Stimulated activated naive CD4-positive, alpha-beta T cell (primary cell): ENCODE measurements at regions not wholly inside any gene's neighbourhood (a gene's known extent, or its start where the extent isn't known, plus 50 kb on each side); places are given as distances from the start of the nearest gene placed in this dataset.
"Not testable (repeated sequence)": the region's sequence is repeated elsewhere in the genome, so short reads cannot be mapped to it uniquely, and the experiment has no call there.

Experiments
- DNase-seq, 6 experiments: peaks; one replicate each; lab custom pipeline; 2025; lab: John Stamatoyannopoulos, UW

GRCh38 chr9:110025551-110026170, 182.3 kb downstream of the C9orf152 start:
- DNase-seq: no peak

GRCh38 chr9:110027671-110028081, 180.3 kb downstream of the C9orf152 start:
- no peak for DNase-seq

GRCh38 chr9:110028271-110028670, 179.7 kb downstream of the C9orf152 start:
- no peak for DNase-seq

GRCh38 chr9:110028676-110029075, 179.3 kb downstream of the C9orf152 start:
- DNase-seq: no peak

GRCh38 chr9:110029429-110029955, 178.5 kb downstream of the C9orf152 start:
- DNase-seq: no peak

- DNase-seq: peak in 3 of 6 experiments; percentile 19 to 35 (median 28)
Observed at GRCh38 chr9:110029956-110030480, 177.9 kb downstream of the C9orf152 start.

- DNase-seq: no peak
Observed at GRCh38 chr9:110030632-110031031, 177.3 kb downstream of the C9orf152 start.

GRCh38 chr9:110031511-110032173, 176.3 kb downstream of the C9orf152 start:
- DNase-seq: no peak

- DNase-seq: not testable (repeated sequence)
Observed at GRCh38 chr9:110032532-110032931, 175.4 kb downstream of the C9orf152 start.

- DNase-seq: no peak
Observed at GRCh38 chr9:110033869-110034268, 174.1 kb downstream of the C9orf152 start.

GRCh38 chr9:110036286-110036685, 171.7 kb downstream of the C9orf152 start:
- no peak for DNase-seq

- no peak for DNase-seq
Observed at GRCh38 chr9:110040788-110041187, 167.2 kb downstream of the C9orf152 start.

GRCh38 chr9:110041452-110041851, 166.5 kb downstream of the C9orf152 start:
- no peak for DNase-seq

- DNase-seq: no peak
Observed at GRCh38 chr9:110047232-110047954, 160.6 kb downstream of the C9orf152 start.

GRCh38 chr9:110047955-110048402, 160.0 kb downstream of the C9orf152 start:
- DNase-seq: peak in 1 of 6 experiments; percentile 29

- peak; percentile 41 to 75 (median 70) for DNase-seq
Observed at GRCh38 chr9:110048403-110048975, 159.5 kb downstream of the C9orf152 start.

- DNase-seq: peak in 2 of 6 experiments; percentile 5 to 44
Observed at GRCh38 chr9:110048976-110049698, 158.8 kb downstream of the C9orf152 start.

- peak in 1 of 6 experiments; percentile 0 for DNase-seq
Observed at GRCh38 chr9:110049699-110050450, 158.1 kb downstream of the C9orf152 start.

GRCh38 chr9:110050925-110051355, 157.0 kb downstream of the C9orf152 start:
- DNase-seq: no peak

- DNase-seq: no peak
Observed at GRCh38 chr9:110056062-110056461, 151.9 kb downstream of the C9orf152 start.
